ENCODE measurements at regions not wholly inside any gene's neighbourhood (a gene's known extent, or its start where the extent isn't known, plus 50 kb on each side); places are given as distances from the start of the nearest gene placed in this dataset.

- H3K4me3 ChIP-seq (replicated peaks; ENCODE audit: insufficient read depth, low read length), result no peak overlapping the region
- TF ChIP-seq CTCF (IDR thresholded peaks at IDR 0.05; ENCODE audit: insufficient read depth, low read length) (no peak), POLR2AphosphoS5 (IDR thresholded peaks at IDR 0.05; ENCODE audit: low read depth) (no peak), REST (IDR thresholded peaks at IDR 0.05; ENCODE audit: insufficient replicate concordance, low read depth) (no peak), SPI1 (IDR thresholded peaks at IDR 0.05; ENCODE audit: borderline replicate concordance, low read depth) (no peak), GABPA (IDR thresholded peaks at IDR 0.05; ENCODE audit: low read depth) (no peak)
- no peak overlapping the region for H3K27ac ChIP-seq (replicated peaks)
- DNase-seq (ENCODE audit: low read depth in 1 of 2, low spot score in 1 of 2), result no peak
- H3K27me3 ChIP-seq (ENCODE audit: insufficient read depth, poor library complexity, severe bottlenecking), result no peaks in the 10 kb centered on the region
These were observed 113.0 kb upstream of the IER5L start for GRCh38 chr9:129291041-129291501.

- Histone ChIP-seq H3K27me3 (ENCODE audit: insufficient read depth, poor library complexity, severe bottlenecking) (no peaks in the 10 kb centered on the region), H3K4me3 (replicated peaks; ENCODE audit: insufficient read depth, low read length) (no peak overlapping the region), H3K27ac (replicated peaks) (no peak overlapping the region)
- DNase-seq (ENCODE audit: low read depth in 1 of 2, low spot score in 1 of 2), result no peak
- TF ChIP-seq POLR2AphosphoS5 (IDR thresholded peaks at IDR 0.05; ENCODE audit: low read depth) (no peak), SPI1 (IDR thresholded peaks at IDR 0.05; ENCODE audit: borderline replicate concordance, low read depth) (no peak)
These were observed 112.5 kb upstream of the IER5L start for GRCh38 chr9:129290606-129291005.

GRCh38 chr9:129289883-129290282 lies 111.8 kb upstream of the IER5L start:
- H3K4me3 ChIP-seq (replicated peaks; ENCODE audit: insufficient read depth, low read length), result no peak overlapping the region
- no peak for TF ChIP-seq POLR2AphosphoS5 (IDR thresholded peaks at IDR 0.05; ENCODE audit: low read depth)
- H3K27ac ChIP-seq (replicated peaks), result no peak overlapping the region
- DNase-seq (ENCODE audit: low read depth in 1 of 2, low spot score in 1 of 2), result no peak
- H3K27me3 ChIP-seq (ENCODE audit: insufficient read depth, poor library complexity, severe bottlenecking), result no peaks in the 10 kb centered on the region

- H3K27ac ChIP-seq (replicated peaks), result no peak overlapping the region
- no peaks in the 10 kb centered on the region for H3K27me3 ChIP-seq (ENCODE audit: insufficient read depth, poor library complexity, severe bottlenecking)
- H3K4me3 ChIP-seq (replicated peaks; ENCODE audit: insufficient read depth, low read length), result no peak overlapping the region
- TF ChIP-seq GABPA (IDR thresholded peaks at IDR 0.05; ENCODE audit: low read depth) (no peak), POLR2AphosphoS5 (IDR thresholded peaks at IDR 0.05; ENCODE audit: low read depth) (no peak), SPI1 (IDR thresholded peaks at IDR 0.05; ENCODE audit: borderline replicate concordance, low read depth) (no peak), REST (IDR thresholded peaks at IDR 0.05; ENCODE audit: insufficient replicate concordance, low read depth) (no peak), CTCF (IDR thresholded peaks at IDR 0.05; ENCODE audit: insufficient read depth, low read length) (no peak)
- no peak for DNase-seq (ENCODE audit: low read depth in 1 of 2, low spot score in 1 of 2)
These were observed 111.2 kb upstream of the IER5L start for GRCh38 chr9:129289131-129289731.

All from HL-60 (cell line).